ENCODE measurements at regions not wholly inside any gene's neighbourhood (a gene's known extent, or its start where the extent isn't known, plus 50 kb on each side); places are given as distances from the start of the nearest gene placed in this dataset.
"Not testable (repeated sequence)": the region's sequence is repeated elsewhere in the genome, so short reads cannot be mapped to it uniquely, and the experiment has no call there.

- no peak for DNase-seq (ENCODE audit: low spot score)
Observed at GRCh38 chr2:240375024-240375645, 60.3 kb upstream of the GPC1 start.

DNA sequence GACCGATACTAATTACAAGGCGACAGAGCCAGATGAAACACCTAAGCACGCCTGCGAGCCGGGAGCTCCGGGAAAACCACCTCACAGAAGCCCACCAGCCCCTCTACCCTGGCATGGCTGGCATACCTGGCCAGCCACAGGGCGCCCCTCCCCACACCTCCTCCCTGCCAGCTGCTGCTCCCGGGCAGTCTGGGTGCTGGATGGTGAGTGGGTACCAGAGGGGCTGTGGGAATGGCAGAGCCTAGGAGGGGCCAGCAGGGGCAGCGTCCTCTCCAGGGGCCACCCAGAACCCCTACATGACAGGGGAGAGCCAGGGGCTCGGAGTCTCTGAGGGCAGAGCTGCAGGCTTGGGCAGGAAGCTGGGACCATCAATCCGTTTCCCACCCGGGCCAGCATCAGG is 58.7 kb upstream of the GPC1 start:
- no peak for DNase-seq (ENCODE audit: low spot score)

DNA sequence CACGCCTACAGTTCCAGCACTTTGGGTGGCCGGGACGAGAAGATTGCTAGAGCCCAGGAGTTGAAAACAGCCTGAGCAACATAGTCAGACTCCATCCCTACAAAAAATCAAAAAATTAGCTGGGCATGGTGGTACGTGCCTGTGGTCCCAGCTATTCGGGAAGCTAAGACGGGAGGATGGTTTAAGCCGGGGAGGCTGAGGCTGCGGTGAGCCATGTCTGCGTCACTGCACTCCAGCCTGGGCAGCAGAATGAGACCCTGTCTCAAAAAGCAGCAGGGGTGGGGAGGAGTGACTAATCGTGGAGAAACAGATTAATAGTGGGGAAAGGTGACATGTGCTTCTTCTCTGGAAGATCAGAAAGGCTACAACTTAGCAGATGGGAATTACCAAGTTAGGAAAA is 58.1 kb upstream of the GPC1 start:
- DNase-seq (ENCODE audit: low spot score): no peak

DNA sequence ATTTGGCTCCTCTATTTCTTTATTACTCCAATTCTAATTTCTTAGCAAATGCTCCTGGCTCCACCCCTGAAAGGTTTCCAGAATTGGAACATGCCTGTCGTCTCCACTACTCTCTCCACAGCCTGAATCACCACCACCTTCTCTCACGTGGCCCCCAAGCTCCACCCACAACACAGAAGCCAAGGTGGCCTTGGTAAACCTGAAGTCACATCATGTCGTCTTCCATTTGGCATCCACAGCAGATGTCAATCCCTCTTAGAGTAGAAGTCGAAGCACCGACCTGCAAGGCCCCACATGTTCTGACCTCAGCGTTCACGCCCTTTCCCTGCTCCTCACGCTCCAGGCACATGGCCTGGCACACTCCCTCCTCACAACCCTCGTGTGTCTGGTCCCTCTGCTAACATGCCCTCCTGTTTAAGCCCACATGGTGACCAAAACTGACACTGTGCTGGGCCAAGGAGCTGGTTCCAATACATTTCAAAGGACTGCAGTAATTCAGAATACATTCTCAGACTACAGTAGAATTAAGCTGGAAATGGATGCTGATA is 56.3 kb upstream of the GPC1 start:
- DNase-seq (ENCODE audit: low spot score): no peak

DNA sequence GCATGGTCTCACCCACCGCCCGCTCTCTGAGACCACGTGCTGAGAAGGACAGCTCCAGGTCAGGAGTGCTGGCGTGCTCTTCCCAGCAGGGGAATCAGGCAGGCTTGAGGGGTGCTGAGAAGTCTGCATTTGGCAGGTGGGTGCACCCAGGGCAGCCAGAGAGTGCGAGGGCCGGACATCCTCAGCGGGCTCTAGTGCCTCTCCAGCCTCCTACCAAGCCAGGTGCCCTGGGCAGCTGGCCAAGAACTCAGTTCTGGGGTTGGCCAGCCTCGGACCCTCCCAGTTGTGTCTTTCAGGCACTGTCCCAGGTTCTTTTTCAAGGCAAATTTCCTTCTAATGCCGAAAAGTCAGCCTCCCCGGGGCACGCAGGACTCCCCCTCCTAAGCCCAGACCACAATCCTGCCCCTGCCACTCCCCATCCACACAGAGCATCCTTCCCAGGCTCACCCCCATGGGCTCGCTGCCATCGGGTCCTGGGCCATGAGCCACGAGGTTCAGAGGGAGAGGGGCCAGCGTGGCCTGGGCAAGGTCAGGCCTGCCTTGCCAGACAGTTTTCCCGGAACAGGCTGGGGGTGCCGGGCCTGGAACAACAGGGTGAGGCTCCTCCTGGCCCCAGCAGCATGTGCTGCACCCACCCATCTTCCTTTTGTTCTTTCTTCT is 52.2 kb upstream of the GPC1 start:
- DNase-seq (ENCODE audit: low spot score): no peak

GRCh38 chr2:240383871-240384700 is 51.4 kb upstream of the GPC1 start:
- no peak for DNase-seq (ENCODE audit: low spot score)

- DNase-seq (ENCODE audit: low spot score): no peak
Observed at GRCh38 chr2:240384711-240385450, 50.6 kb upstream of the GPC1 start.

DNA sequence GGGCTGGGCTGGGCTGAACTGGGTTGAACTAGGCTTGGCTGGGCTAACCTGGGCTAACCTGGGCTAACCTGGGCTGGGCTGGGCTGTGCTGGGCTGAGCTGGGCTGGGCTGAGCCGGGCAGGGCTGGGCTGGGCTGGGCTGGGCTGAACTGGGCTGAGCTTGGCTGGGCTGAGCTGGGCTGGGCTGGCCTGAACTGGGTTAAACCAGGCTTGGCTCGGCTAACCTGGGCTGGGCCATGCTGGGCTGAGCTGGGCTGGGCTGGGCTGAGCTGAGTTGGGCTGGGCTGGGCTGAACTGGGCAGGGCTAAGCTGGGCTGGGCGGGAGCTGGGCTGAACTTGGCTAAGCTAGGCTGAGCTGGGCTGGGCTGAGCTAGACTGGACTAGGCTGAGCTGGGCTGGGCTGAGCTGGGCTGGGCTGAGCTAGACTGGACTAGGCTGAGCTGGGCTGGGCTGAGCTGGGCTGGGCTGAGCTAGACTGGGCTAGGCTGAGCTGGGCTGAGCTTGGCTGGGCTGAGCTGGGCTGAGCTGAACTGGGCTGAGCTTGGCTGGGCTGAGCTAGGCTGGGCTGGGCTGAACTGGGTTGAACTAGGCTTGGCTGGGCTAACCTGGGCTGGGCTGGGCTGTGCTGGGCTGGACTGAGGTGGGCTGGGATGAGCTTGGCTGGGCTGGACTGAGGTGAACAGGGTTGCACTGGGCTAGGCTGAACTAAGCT is 49.9 kb upstream of the GPC1 start:
- DNase-seq (ENCODE audit: low spot score): not testable (repeated sequence)
